ENCODE measurements at regions not wholly inside any gene's neighbourhood (a gene's known extent, or its start where the extent isn't known, plus 50 kb on each side); places are given as distances from the start of the nearest gene placed in this dataset.

DNA sequence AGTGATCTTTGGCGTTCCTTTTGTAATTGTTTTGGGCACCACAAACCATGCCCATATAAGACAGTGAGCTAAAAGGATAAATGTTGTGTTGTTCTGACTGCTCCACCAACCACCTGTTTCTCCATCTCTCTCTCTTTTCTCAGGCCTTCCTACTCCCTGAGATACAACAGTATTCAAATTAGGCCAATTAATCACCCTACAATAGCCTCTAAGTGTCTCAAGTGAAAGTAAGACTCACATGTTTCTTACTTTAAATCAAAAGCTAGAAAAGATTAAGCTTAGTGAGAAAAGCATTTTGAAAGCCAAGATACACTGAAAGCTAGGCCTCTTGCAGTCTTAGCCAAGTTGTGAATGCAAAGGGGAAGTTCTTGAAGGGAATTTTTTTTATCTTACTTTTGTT is 268.8 kb upstream of the NREP start:
- H3K9me3 ChIP-seq (replicated peaks; ENCODE audit: low read length): no peaks in the 10 kb centered on the region
- no peak overlapping the region for H3K4me3 ChIP-seq (ENCODE audit: low read length)
- H3K9ac ChIP-seq (ENCODE audit: low read depth, low read length): no peak overlapping the region
- H3K36me3 ChIP-seq (ENCODE audit: insufficient read depth, low read length): no peaks in the 10 kb centered on the region
- H3K27me3 ChIP-seq (ENCODE audit: control insufficient read depth, insufficient read depth, low read length): no peaks in the 10 kb centered on the region
- no peak overlapping the region for H3K4me2 ChIP-seq (ENCODE audit: low read length)
- H3K4me1 ChIP-seq (ENCODE audit: control insufficient read depth, insufficient read depth, low read length): peaks cover 17% of the 10 kb centered on the region

GRCh38 chr5:112024769-112025168 is 267.8 kb upstream of the NREP start:
- Histone ChIP-seq H3K27me3 (ENCODE audit: control insufficient read depth, insufficient read depth, low read length) (no peaks in the 10 kb centered on the region), H3K4me3 (ENCODE audit: low read length) (no peak overlapping the region), H3K36me3 (ENCODE audit: insufficient read depth, low read length) (no peaks in the 10 kb centered on the region), H3K9ac (ENCODE audit: low read depth, low read length) (no peak overlapping the region), H3K4me1 (ENCODE audit: control insufficient read depth, insufficient read depth, low read length) (peaks cover 17% of the 10 kb centered on the region), H3K9me3 (replicated peaks; ENCODE audit: low read length) (no peaks in the 10 kb centered on the region), H3K4me2 (ENCODE audit: low read length) (peak overlapping the region; percentile 1)

GRCh38 chr5:112024221-112024620 is 267.2 kb upstream of the NREP start:
- no peaks in the 10 kb centered on the region for H3K9me3 ChIP-seq (replicated peaks; ENCODE audit: low read length)
- no peak overlapping the region for H3K9ac ChIP-seq (ENCODE audit: low read depth, low read length)
- no peaks in the 10 kb centered on the region for H3K36me3 ChIP-seq (ENCODE audit: insufficient read depth, low read length)
- no peak overlapping the region for H3K4me3 ChIP-seq (ENCODE audit: low read length)
- H3K27me3 ChIP-seq (ENCODE audit: control insufficient read depth, insufficient read depth, low read length): no peaks in the 10 kb centered on the region
- H3K4me2 ChIP-seq (ENCODE audit: low read length): no peak overlapping the region
- peaks cover 17% of the 10 kb centered on the region for H3K4me1 ChIP-seq (ENCODE audit: control insufficient read depth, insufficient read depth, low read length)

DNA sequence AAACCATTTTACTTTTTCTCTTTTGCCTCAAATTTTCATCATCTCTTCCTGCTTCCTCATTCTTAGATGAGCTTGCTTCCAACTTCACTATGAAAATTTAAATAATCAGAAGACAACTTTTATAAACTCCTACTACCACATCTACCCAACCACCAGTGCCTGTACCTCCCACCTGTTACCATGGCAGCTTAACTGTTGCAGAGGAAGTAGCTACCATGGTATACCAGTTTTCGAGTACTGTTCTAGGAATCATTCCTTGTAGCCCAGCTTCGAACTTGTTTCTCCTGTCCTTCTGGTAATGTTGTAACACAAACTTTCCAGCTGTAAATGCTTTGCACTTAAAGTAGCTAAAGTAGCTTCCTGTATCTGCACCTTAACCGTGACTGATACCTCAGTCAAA is 266.8 kb upstream of the NREP start:
- H3K9ac ChIP-seq (ENCODE audit: low read depth, low read length): no peak overlapping the region
- no peak overlapping the region for H3K4me3 ChIP-seq (ENCODE audit: low read length)
- H3K9me3 ChIP-seq (replicated peaks; ENCODE audit: low read length): no peaks in the 10 kb centered on the region
- no peaks in the 10 kb centered on the region for H3K36me3 ChIP-seq (ENCODE audit: insufficient read depth, low read length)
- no peaks in the 10 kb centered on the region for H3K27me3 ChIP-seq (ENCODE audit: control insufficient read depth, insufficient read depth, low read length)
- H3K4me2 ChIP-seq (ENCODE audit: low read length): no peak overlapping the region
- H3K4me1 ChIP-seq (ENCODE audit: control insufficient read depth, insufficient read depth, low read length): peaks cover 17% of the 10 kb centered on the region

DNA sequence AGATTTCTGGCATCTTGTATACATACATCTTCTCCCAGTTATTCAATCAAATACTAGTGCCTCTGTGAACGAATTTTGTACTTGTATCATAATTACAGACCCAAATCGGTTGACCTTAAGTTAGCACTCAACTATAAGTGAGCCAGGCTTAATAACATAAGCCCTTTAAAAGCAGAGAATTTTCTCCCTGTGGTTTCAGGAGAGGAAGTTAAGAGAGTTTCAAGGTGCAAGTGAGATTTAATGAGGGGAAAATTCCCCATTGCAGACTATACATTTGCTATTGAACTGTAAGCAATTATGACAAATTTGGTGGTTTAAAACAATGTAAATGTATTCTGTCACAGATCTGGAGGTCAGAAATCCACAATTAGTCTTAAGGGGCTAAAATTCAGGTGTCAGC is 261.9 kb upstream of the NREP start:
- Histone ChIP-seq H3K36me3 (ENCODE audit: insufficient read depth, low read length) (no peaks in the 10 kb centered on the region), H3K4me3 (ENCODE audit: low read length) (no peak overlapping the region), H3K9me3 (replicated peaks; ENCODE audit: low read length) (no peaks in the 10 kb centered on the region), H3K4me2 (ENCODE audit: low read length) (no peak overlapping the region), H3K27me3 (ENCODE audit: control insufficient read depth, insufficient read depth, low read length) (no peaks in the 10 kb centered on the region), H3K4me1 (ENCODE audit: control insufficient read depth, insufficient read depth, low read length) (no peaks in the 10 kb centered on the region), H3K9ac (ENCODE audit: low read depth, low read length) (no peak overlapping the region)

DNA sequence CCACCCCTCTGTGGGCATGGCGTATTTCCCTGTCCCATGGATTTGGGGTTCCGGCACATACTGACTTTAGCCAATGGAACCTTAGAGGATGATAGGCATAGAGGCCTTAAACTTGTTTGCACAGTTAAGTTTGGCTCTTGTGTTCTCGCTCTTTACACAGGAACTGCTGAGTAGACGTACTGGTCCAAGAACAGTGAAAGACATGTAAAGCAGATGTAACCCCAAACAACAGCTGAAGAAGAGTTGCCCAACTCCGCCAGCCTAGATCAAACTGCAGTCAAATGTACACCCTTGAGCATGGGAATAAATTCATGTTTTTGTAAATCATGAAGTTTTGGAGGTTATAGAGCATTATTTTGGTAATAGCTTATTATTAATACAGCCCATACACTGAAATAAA is 260.0 kb upstream of the NREP start:
- Histone ChIP-seq H3K4me2 (ENCODE audit: low read length) (no peak overlapping the region), H3K4me3 (ENCODE audit: low read length) (no peak overlapping the region), H3K4me1 (ENCODE audit: control insufficient read depth, insufficient read depth, low read length) (no peaks in the 10 kb centered on the region), H3K9ac (ENCODE audit: low read depth, low read length) (no peak overlapping the region), H3K9me3 (replicated peaks; ENCODE audit: low read length) (no peaks in the 10 kb centered on the region), H3K27me3 (ENCODE audit: control insufficient read depth, insufficient read depth, low read length) (no peaks in the 10 kb centered on the region), H3K36me3 (ENCODE audit: insufficient read depth, low read length) (no peaks in the 10 kb centered on the region)

GRCh38 chr5:112014783-112015395 is 257.9 kb upstream of the NREP start:
- H3K9ac ChIP-seq (ENCODE audit: low read depth, low read length): no peak overlapping the region
- no peaks in the 10 kb centered on the region for H3K36me3 ChIP-seq (ENCODE audit: insufficient read depth, low read length)
- H3K4me2 ChIP-seq (ENCODE audit: low read length): no peak overlapping the region
- H3K4me3 ChIP-seq (ENCODE audit: low read length): no peak overlapping the region
- H3K27me3 ChIP-seq (ENCODE audit: control insufficient read depth, insufficient read depth, low read length): no peaks in the 10 kb centered on the region
- no peaks in the 10 kb centered on the region for H3K4me1 ChIP-seq (ENCODE audit: control insufficient read depth, insufficient read depth, low read length)
- no peaks in the 10 kb centered on the region for H3K9me3 ChIP-seq (replicated peaks; ENCODE audit: low read length)

GRCh38 chr5:112013660-112014059 is 256.7 kb upstream of the NREP start:
- H3K9me3 ChIP-seq (replicated peaks; ENCODE audit: low read length): no peaks in the 10 kb centered on the region
- H3K4me1 ChIP-seq (ENCODE audit: control insufficient read depth, insufficient read depth, low read length): no peaks in the 10 kb centered on the region
- H3K9ac ChIP-seq (ENCODE audit: low read depth, low read length): no peak overlapping the region
- H3K27me3 ChIP-seq (ENCODE audit: control insufficient read depth, insufficient read depth, low read length): no peaks in the 10 kb centered on the region
- no peak overlapping the region for H3K4me3 ChIP-seq (ENCODE audit: low read length)
- H3K36me3 ChIP-seq (ENCODE audit: insufficient read depth, low read length): no peaks in the 10 kb centered on the region
- H3K4me2 ChIP-seq (ENCODE audit: low read length): no peak overlapping the region

GRCh38 chr5:112012104-112012503 is 255.1 kb upstream of the NREP start:
- H3K9ac ChIP-seq (ENCODE audit: low read depth, low read length): no peak overlapping the region
- H3K9me3 ChIP-seq (replicated peaks; ENCODE audit: low read length): no peaks in the 10 kb centered on the region
- H3K27me3 ChIP-seq (ENCODE audit: control insufficient read depth, insufficient read depth, low read length): no peaks in the 10 kb centered on the region
- peaks cover under 1% of the 10 kb centered on the region for H3K4me1 ChIP-seq (ENCODE audit: control insufficient read depth, insufficient read depth, low read length)
- H3K4me3 ChIP-seq (ENCODE audit: low read length): no peak overlapping the region
- H3K36me3 ChIP-seq (ENCODE audit: insufficient read depth, low read length): no peaks in the 10 kb centered on the region
- H3K4me2 ChIP-seq (ENCODE audit: low read length): no peak overlapping the region

GRCh38 chr5:112010475-112010874 is 253.5 kb upstream of the NREP start:
- no peaks in the 10 kb centered on the region for H3K36me3 ChIP-seq (ENCODE audit: insufficient read depth, low read length)
- no peaks in the 10 kb centered on the region for H3K9me3 ChIP-seq (replicated peaks; ENCODE audit: low read length)
- H3K4me2 ChIP-seq (ENCODE audit: low read length): no peak overlapping the region
- H3K4me3 ChIP-seq (ENCODE audit: low read length): no peak overlapping the region
- peaks cover 17% of the 10 kb centered on the region for H3K4me1 ChIP-seq (ENCODE audit: control insufficient read depth, insufficient read depth, low read length)
- no peaks in the 10 kb centered on the region for H3K27me3 ChIP-seq (ENCODE audit: control insufficient read depth, insufficient read depth, low read length)
- no peak overlapping the region for H3K9ac ChIP-seq (ENCODE audit: low read depth, low read length)

DNA sequence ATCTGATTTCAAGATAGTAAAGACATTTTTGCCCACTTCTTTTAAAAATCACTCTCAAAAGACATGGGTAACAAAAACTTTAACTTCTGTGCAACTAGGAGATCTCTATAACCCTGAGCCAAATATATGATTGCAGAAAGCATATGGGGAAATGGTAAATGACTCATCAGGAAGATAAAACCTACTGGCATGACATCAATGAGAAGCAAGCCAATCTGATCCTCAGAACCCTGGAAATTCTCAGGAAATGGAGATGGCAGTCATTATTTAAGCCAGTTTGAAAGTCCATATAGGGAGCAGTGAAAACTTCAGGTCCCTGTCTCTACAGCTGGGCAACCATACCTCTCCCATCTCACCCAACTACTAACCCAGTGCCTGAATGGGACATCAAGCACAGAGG is 249.7 kb upstream of the NREP start:
- Histone ChIP-seq H3K4me3 (ENCODE audit: low read length) (no peak overlapping the region), H3K27me3 (ENCODE audit: control insufficient read depth, insufficient read depth, low read length) (no peaks in the 10 kb centered on the region), H3K36me3 (ENCODE audit: insufficient read depth, low read length) (no peaks in the 10 kb centered on the region), H3K9me3 (replicated peaks; ENCODE audit: low read length) (no peaks in the 10 kb centered on the region), H3K4me2 (ENCODE audit: low read length) (no peak overlapping the region), H3K9ac (ENCODE audit: low read depth, low read length) (peak overlapping the region; percentile 74), H3K4me1 (ENCODE audit: control insufficient read depth, insufficient read depth, low read length) (peaks cover 44% of the 10 kb centered on the region)

- H3K9me3 ChIP-seq (replicated peaks; ENCODE audit: low read length): no peaks in the 10 kb centered on the region
- peaks cover 44% of the 10 kb centered on the region for H3K4me1 ChIP-seq (ENCODE audit: control insufficient read depth, insufficient read depth, low read length)
- H3K4me2 ChIP-seq (ENCODE audit: low read length): peak overlapping the region; percentile 12
- no peak overlapping the region for H3K4me3 ChIP-seq (ENCODE audit: low read length)
- H3K9ac ChIP-seq (ENCODE audit: low read depth, low read length): peak overlapping the region; percentile 74
- H3K27me3 ChIP-seq (ENCODE audit: control insufficient read depth, insufficient read depth, low read length): no peaks in the 10 kb centered on the region
- no peaks in the 10 kb centered on the region for H3K36me3 ChIP-seq (ENCODE audit: insufficient read depth, low read length)
Observed at GRCh38 chr5:112005623-112005930, 248.6 kb upstream of the NREP start.

Measured in skeletal muscle satellite cell (primary cell).